CD4-positive, alpha-beta T cell treated with Interleukin-2 at 100 ng/mL for 4 hours (primary cell): ENCODE measurements at regions not wholly inside any gene's neighbourhood (a gene's known extent, or its start where the extent isn't known, plus 50 kb on each side); places are given as distances from the start of the nearest gene placed in this dataset.
"Not testable (repeated sequence)": the region's sequence is repeated elsewhere in the genome, so short reads cannot be mapped to it uniquely, and the experiment has no call there.

Source experiments
- DNase-seq: peaks from one replicate; pipeline ENCODE4 v3.0.0-alpha.2; 2020; ENCODE audit warnings: low spot score

- no peak for DNase-seq
These were observed 261.4 kb downstream of the CTH start for GRCh38 chr1:70672442-70672888.

GRCh38 chr1:70674941-70675685, 264.0 kb downstream of the CTH start:
- no peak for DNase-seq

- no peak for DNase-seq
These were observed 264.7 kb downstream of the CTH start for GRCh38 chr1:70675737-70676156.

GRCh38 chr1:70685300-70686286, 274.5 kb downstream of the CTH start:
- DNase-seq = peak; percentile 44

- DNase-seq = no peak
These were observed 277.5 kb downstream of the CTH start for GRCh38 chr1:70688580-70688979.

- DNase-seq = no peak
These were observed 295.4 kb downstream of the CTH start for GRCh38 chr1:70706381-70707037.

GRCh38 chr1:70707214-70707613, 296.1 kb downstream of the CTH start:
- no peak for DNase-seq

- no peak for DNase-seq
These were observed 303.1 kb downstream of the CTH start for GRCh38 chr1:70714149-70714548.

GRCh38 chr1:70717211-70717610, 306.1 kb downstream of the CTH start:
- DNase-seq = no peak

- DNase-seq = no peak
These were observed 306.6 kb downstream of the CTH start for GRCh38 chr1:70717656-70718055.

- no peak for DNase-seq
These were observed 307.1 kb downstream of the CTH start for GRCh38 chr1:70718086-70718630.

- no peak for DNase-seq
These were observed 308.1 kb downstream of the CTH start for GRCh38 chr1:70719154-70719553.

- DNase-seq = no peak
These were observed 309.0 kb downstream of the CTH start for GRCh38 chr1:70720109-70720508.

GRCh38 chr1:70720521-70720920, 309.5 kb downstream of the CTH start:
- no peak for DNase-seq

- no peak for DNase-seq
These were observed 316.9 kb downstream of the CTH start for GRCh38 chr1:70727886-70728489.

GRCh38 chr1:70736518-70736917, 311.1 kb downstream of the PTGER3 start:
- DNase-seq = not testable (repeated sequence)

GRCh38 chr1:70737125-70737524, 310.5 kb downstream of the PTGER3 start:
- no peak for DNase-seq

- DNase-seq = no peak
These were observed 309.0 kb downstream of the PTGER3 start for GRCh38 chr1:70738624-70739023.

- no peak for DNase-seq
These were observed 302.4 kb downstream of the PTGER3 start for GRCh38 chr1:70745199-70745598.

- DNase-seq = not testable (repeated sequence)
These were observed 301.6 kb downstream of the PTGER3 start for GRCh38 chr1:70746062-70746461.

- DNase-seq = not testable (repeated sequence)
These were observed 300.5 kb downstream of the PTGER3 start for GRCh38 chr1:70747123-70747522.
